HG03432 (cell line): ENCODE measurements at regions not wholly inside any gene's neighbourhood (a gene's known extent, or its start where the extent isn't known, plus 50 kb on each side); places are given as distances from the start of the nearest gene placed in this dataset.
"Not testable (repeated sequence)": the region's sequence is repeated elsewhere in the genome, so short reads cannot be mapped to it uniquely, and the experiment has no call there.

Source experiments
- ATAC-seq: cut with Tn5 transposase; IDR thresholded peaks from one replicate; pipeline ENCODE4 v1.9.1; 2021; ENCODE audit warnings: mild to moderate bottlenecking, moderate library complexity; ENCODE audit not compliant: unreplicated experiment

GRCh38 chr11:92122561-92122960 is 102.1 kb upstream of the FAT3 start:
- no peak for ATAC-seq

GRCh38 chr11:92111287-92111686 is 113.3 kb upstream of the FAT3 start:
- no peak for ATAC-seq

- ATAC-seq = no peak
Measured at GRCh38 chr11:92109466-92109865, 115.2 kb upstream of the FAT3 start.

- no peak for ATAC-seq
Measured at GRCh38 chr11:92107331-92107730, 117.3 kb upstream of the FAT3 start.

DNA sequence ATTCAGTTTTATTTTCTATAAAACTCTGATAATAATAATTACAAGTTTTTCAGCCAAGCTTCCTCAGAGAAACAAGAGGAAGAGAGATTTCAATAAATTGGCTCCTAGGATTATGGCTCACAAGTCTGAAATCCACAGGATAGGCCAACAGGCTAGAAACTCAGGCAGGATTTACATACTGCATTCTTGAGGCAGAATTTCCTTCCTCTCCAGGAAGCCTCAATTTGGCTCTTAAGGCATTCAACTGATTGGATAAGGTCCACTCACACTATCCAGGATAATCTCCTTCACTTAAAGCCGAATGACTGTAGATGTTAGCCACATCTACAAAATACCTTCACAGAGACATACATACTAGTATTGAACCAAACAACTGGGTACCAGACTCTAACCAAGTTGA is 120.3 kb upstream of the FAT3 start:
- no peak for ATAC-seq

GRCh38 chr11:92101920-92102319 is 122.7 kb upstream of the FAT3 start:
- ATAC-seq = no peak

GRCh38 chr11:92099183-92099582 is 125.4 kb upstream of the FAT3 start:
- ATAC-seq = no peak

GRCh38 chr11:92098172-92098571 is 126.4 kb upstream of the FAT3 start:
- ATAC-seq = no peak

- ATAC-seq = no peak
Measured at GRCh38 chr11:92087725-92088537, 136.7 kb upstream of the FAT3 start.

DNA sequence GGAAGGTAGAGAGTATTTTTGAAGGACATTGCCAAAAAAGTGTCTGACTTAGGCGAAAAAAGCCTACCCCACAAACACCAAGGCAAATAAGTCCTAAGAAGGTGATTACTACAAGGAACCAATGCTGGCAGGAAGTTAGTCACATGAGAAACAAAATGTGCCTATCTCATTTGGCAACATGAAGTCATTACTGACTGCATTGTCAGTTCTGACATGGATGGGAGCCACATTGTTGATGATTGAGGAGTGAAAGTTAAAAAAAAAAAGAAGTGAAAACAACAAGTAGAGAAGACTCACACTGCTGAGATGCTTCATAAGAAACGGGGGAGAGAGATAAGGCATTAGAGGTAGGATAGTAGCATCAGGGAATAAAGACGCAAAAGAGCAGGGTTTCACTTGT is 141.5 kb upstream of the FAT3 start:
- ATAC-seq = no peak

GRCh38 chr11:92082652-92083051 is 142.0 kb upstream of the FAT3 start:
- no peak for ATAC-seq

DNA sequence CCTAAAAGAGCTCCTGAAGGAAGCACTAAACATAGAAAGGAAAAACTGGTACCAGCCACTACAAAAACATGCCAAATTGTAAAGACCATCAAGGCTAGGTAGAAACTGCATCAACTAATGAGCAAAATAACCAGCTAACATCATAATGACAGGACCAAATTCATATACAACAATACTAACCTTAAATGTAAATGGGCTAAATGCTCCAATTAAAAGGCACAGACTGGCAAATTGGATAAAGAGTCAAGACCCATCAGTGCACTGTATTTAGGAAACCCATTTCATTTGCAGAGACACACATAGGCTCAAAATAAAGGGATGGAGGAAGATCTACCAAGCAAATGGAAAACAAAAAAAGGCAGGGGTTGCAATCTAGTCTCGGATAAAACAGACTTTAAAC is 150.1 kb upstream of the FAT3 start:
- ATAC-seq = not testable (repeated sequence)

DNA sequence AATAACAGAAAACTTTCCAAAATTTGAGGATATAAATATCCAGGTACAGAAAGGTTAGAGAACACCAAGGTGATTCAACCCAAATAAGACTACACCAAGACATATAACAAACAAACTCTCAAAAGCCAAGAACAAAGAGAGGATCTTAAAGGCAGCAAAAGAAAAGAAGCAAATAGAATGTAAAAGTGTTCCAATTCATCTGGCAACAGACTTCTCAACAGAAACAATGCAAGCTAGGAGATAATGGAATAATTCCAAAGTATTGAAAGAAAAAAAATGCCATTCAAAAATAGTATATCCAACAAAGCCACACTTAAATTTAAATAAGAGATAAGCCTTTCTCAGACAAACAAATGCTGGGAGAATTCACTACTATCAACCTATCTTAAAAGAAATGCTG is 153.0 kb upstream of the FAT3 start:
- ATAC-seq = no peak

- no peak for ATAC-seq
Measured at GRCh38 chr11:92070026-92070889, 154.4 kb upstream of the FAT3 start.

DNA sequence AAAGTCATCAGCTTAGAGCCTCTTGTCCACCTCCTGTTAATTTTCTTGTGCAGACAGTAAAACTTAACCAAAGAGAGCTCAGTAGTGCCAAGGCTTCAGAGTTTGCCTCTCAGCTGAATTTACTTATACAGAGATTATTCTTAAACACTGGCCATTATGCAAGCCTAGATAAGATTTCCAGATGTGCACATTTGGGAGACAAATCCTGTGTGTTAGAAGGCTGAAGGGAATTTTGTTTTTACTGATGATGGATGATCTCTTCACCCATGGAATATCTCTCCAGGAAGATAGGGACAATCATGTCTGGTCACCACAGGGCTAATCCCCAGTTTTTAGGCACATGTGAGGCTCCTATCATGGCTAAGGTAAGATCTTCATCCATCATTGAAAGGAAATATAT is 157.6 kb upstream of the FAT3 start:
- ATAC-seq = no peak

DNA sequence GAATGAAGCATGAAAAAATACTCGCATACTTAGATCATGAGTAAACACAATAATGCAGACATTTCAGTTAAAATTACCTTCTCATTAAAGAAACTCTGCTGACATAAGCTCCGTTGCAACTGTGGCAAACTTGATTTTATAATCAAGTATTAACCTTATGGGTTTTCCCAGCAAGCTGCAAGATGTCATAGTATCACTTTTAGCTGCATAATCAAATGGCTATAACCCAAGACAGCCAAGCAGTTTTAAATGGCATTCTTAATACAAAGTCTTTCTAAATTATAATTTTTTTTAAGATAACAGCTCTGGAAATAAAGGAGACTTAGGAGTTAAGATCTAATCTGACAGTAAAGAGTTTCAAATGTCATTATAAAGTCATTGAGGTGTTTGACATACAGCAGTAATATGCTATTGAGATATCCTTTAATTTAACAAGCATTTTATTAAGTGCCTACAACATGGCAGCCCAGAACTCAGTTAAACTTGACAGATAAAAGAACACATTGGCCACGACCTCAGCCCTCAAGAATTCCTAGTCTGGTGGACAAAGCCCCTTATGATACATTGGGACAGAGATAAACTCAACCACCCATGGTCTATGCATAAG is 163.1 kb upstream of the FAT3 start:
- no peak for ATAC-seq

DNA sequence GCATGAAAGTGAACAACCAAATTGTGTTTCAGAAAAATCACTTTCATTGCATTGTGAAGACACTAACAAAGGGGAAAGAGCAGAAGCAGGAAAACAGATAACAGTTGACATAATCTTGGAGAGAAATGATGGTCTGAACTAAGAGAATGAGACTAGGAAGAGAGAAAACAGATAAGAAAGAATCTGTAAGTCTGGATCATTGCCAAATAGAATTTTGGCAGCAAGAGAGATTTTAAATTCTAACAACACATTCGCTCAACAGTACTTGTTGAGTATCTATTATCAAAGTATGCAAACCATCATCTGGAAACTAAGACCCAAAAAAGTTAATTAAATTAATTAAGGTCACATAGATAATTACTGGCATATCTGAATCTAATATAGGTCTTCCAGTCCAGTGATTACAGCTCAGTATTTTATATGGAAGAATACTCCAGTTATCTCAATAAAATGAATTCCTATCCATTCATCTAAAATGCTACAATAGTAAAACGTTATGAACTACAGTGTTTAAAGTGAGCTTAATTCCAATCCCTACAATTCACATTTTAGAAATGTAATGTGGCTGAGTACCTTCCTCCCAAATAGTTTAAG is 166.7 kb upstream of the FAT3 start:
- no peak for ATAC-seq

GRCh38 chr11:92053216-92053615 is 171.4 kb upstream of the FAT3 start:
- no peak for ATAC-seq

DNA sequence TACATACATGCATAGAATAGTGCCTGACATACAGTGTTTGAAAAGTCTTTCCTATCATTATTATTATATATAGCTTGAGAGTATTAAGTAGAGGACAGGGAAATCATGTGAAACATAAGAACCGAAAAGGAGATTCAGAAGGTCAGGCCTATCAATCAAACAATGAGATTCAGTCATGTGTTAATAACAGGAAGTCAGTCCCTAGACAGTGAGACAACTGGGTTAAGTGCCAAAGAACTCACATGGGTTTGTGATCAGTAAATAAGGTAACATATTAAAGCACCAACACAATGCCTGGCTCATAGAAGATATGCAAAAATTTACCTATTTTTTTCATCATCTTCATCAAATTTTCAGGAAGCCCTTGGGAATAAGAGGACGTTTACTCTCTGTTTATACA is 174.3 kb upstream of the FAT3 start:
- ATAC-seq = no peak

- ATAC-seq = no peak
Measured at GRCh38 chr11:92048415-92048814, 176.2 kb upstream of the FAT3 start.

DNA sequence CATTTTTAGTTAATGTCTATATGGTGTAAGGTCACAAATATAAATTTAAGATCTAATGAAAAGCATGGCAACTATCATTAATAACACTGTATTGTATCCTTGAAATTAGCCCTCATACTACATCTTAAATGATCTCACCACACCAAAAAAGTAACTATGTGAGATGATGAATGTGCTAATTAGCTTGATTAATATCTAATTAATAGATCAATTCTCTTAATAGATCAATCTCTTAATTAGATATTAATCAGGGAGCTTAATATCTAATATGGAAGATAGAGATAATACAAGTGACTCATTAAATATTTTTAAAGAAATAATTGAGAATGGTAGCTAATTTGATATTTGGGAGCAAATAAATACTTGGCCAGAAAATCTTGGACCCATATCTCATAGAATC is 178.5 kb upstream of the FAT3 start:
- no peak for ATAC-seq
